ENCODE measurements at regions not wholly inside any gene's neighbourhood (a gene's known extent, or its start where the extent isn't known, plus 50 kb on each side); places are given as distances from the start of the nearest gene placed in this dataset.

GRCh38 chr6:14638906-14639761, 521.6 kb downstream of the CD83 start:
- Histone ChIP-seq H4K8ac (replicated peaks; ENCODE audit: insufficient read length, low read depth, low read length) (no peak overlapping the region), H3K23ac (ENCODE audit: insufficient read length, low read depth, low read length) (no peak overlapping the region), H2BK20ac (ENCODE audit: low read depth, low read length, poor library complexity, severe bottlenecking) (no peak overlapping the region), H3K18ac (ENCODE audit: insufficient read length, low read depth, low read length) (no peak overlapping the region), H2BK5ac (ENCODE audit: insufficient read length, low read length) (no peak overlapping the region), H4K20me1 (ENCODE audit: control insufficient read depth, insufficient read depth, insufficient read length) (no peaks in the 10 kb centered on the region), H4K91ac (ENCODE audit: insufficient read length, low read depth, low read length) (no peak overlapping the region), H2BK12ac (ENCODE audit: insufficient read length, low read depth, low read length) (no peak overlapping the region), H3K4ac (ENCODE audit: low read depth, low read length) (no peak overlapping the region), H2BK15ac (ENCODE audit: low read depth, low read length) (no peak overlapping the region), H3K4me2 (ENCODE audit: insufficient read depth, insufficient read length, low read length) (peak overlapping the region; percentile 8), H3K23me2 (ENCODE audit: insufficient read length, low read depth, low read length, poor library complexity, severe bottlenecking) (no peaks in the 10 kb centered on the region), H2AK5ac (ENCODE audit: insufficient read length, low read length) (no peak overlapping the region), H2AFZ (ENCODE audit: low read length) (no peak overlapping the region), H3K79me2 (ENCODE audit: insufficient read depth, low read length) (no peaks in the 10 kb centered on the region), H3T11ph (ENCODE audit: low read length) (no peak overlapping the region), H3K79me1 (ENCODE audit: insufficient read depth, low read depth, low read length, poor library complexity, severe bottlenecking) (no peaks in the 10 kb centered on the region), H3K9me3 (ENCODE audit: control insufficient read depth, low read depth, low read length) (no peaks in the 10 kb centered on the region), H3K27ac (ENCODE audit: insufficient read length, low read depth, low read length) (peak overlapping the region; percentile 73), H3K56ac (ENCODE audit: insufficient read length, low read depth, low read length) (no peak overlapping the region), H3K14ac (ENCODE audit: insufficient read depth, low read length) (no peak overlapping the region), H3K27me3 (ENCODE audit: insufficient read depth, low read length) (no peaks in the 10 kb centered on the region), H2BK120ac (ENCODE audit: low read depth, low read length, poor library complexity, severe bottlenecking) (no peak overlapping the region), H4K5ac (ENCODE audit: insufficient read length, low read depth, low read length) (no peak overlapping the region), H3K9ac (ENCODE audit: extremely low read depth, insufficient read length, low read length) (no peak overlapping the region), H3K4me1 (ENCODE audit: insufficient read depth, low read length) (peaks cover 40% of the 10 kb centered on the region)
- Mint-ChIP-seq H3K27ac (peak overlapping the region; percentile 82 to 98 (median 85)), H3K4me3 (peak overlapping the region in 1 of 2 experiments; percentile 58; a peak in 3 of 5 replicates), H3K4me1 (peaks cover 66 to 77% of the 10 kb centered on the region in 2 experiments), H3K27me3 (ENCODE audit: low read depth) (no peaks in the 10 kb centered on the region), H3K9me3 (no peaks in the 10 kb centered on the region), H3K36me3 (ENCODE audit: insufficient read depth in 1 of 3, low read depth in 3 of 3) (no peaks in the 10 kb centered on the region)
- no peak; the same call in 1 of the 3 replicates for TF ChIP-seq CTCF (conservative IDR thresholded peaks at IDR 0.05)
- WGBS (ENCODE audit: extremely low coverage, insufficient read length, low lambda C conversion rate), result no CpG with 5 or more reads among the region's 13 CpGs
- DNase-seq, result no peak
